ENCODE measurements at regions not wholly inside any gene's neighbourhood (a gene's known extent, or its start where the extent isn't known, plus 50 kb on each side); places are given as distances from the start of the nearest gene placed in this dataset.
"Not testable (repeated sequence)": the region's sequence is repeated elsewhere in the genome, so short reads cannot be mapped to it uniquely, and the experiment has no call there.

- TF ChIP-seq CTCF (IDR thresholded peaks at IDR 0.05; ENCODE audit: low read depth, low read length, missing control alignments) = no peak
- H3K4me3 ChIP-seq (ENCODE audit: low read depth, low read length) = no peak overlapping the region
- in situ Hi-C loops (cut with HindIII; ENCODE audit: low sequenced_read_pairs) = no loop called here
- DNase-seq (ENCODE audit: low read depth) = no peak
Observed at GRCh38 chr14:101687756-101688546, 73.6 kb upstream of the PPP2R5C start.

- no peak overlapping the region for H3K4me3 ChIP-seq (ENCODE audit: low read depth, low read length)
- TF ChIP-seq CTCF (IDR thresholded peaks at IDR 0.05; ENCODE audit: low read depth, low read length, missing control alignments) = no peak
- no peak for DNase-seq (ENCODE audit: low read depth)
- in situ Hi-C loops (cut with HindIII; ENCODE audit: low sequenced_read_pairs) = no loop called here
Observed at GRCh38 chr14:101689039-101689501, 72.4 kb upstream of the PPP2R5C start.

- H3K4me3 ChIP-seq (ENCODE audit: low read depth, low read length); DNase-seq (ENCODE audit: low read depth); in situ Hi-C loops (cut with HindIII; ENCODE audit: low sequenced_read_pairs): not testable (repeated sequence)
Observed at GRCh38 chr14:101689966-101690365, 71.5 kb upstream of the PPP2R5C start.

- TF ChIP-seq CTCF (IDR thresholded peaks at IDR 0.05; ENCODE audit: low read depth, low read length, missing control alignments) = no peak
- in situ Hi-C loops (cut with HindIII; ENCODE audit: low sequenced_read_pairs) = no loop called here
- H3K4me3 ChIP-seq (ENCODE audit: low read depth, low read length) = no peak overlapping the region
- no peak for DNase-seq (ENCODE audit: low read depth)
Observed at GRCh38 chr14:101695659-101696058, 65.8 kb upstream of the PPP2R5C start.

- no peak for DNase-seq (ENCODE audit: low read depth)
- in situ Hi-C loops (cut with HindIII; ENCODE audit: low sequenced_read_pairs) = no loop called here
- TF ChIP-seq CTCF (IDR thresholded peaks at IDR 0.05; ENCODE audit: low read depth, low read length, missing control alignments) = no peak
- no peak overlapping the region for H3K4me3 ChIP-seq (ENCODE audit: low read depth, low read length)
Observed at GRCh38 chr14:101704140-101704539, 57.4 kb upstream of the PPP2R5C start.

GRCh38 chr14:101705733-101706508 is 55.6 kb upstream of the PPP2R5C start:
- no peak for TF ChIP-seq CTCF (IDR thresholded peaks at IDR 0.05; ENCODE audit: low read depth, low read length, missing control alignments)
- no peak overlapping the region for H3K4me3 ChIP-seq (ENCODE audit: low read depth, low read length)
- no peak for DNase-seq (ENCODE audit: low read depth)
- in situ Hi-C loops (cut with HindIII; ENCODE audit: low sequenced_read_pairs) = no loop called here
